ENCODE measurements at regions not wholly inside any gene's neighbourhood (a gene's known extent, or its start where the extent isn't known, plus 50 kb on each side); places are given as distances from the start of the nearest gene placed in this dataset.

- TF ChIP-seq CTCF (IDR thresholded peaks at IDR 0.05) = no peak
- no peak for TF ChIP-seq POLR2A (IDR thresholded peaks at IDR 0.05)
- no peak for TF ChIP-seq POLR2AphosphoS5 (IDR thresholded peaks at IDR 0.05)
- no peak overlapping the region for H3K4me3 ChIP-seq
- no peak overlapping the region for H3K27ac ChIP-seq
- no peaks in the 10 kb centered on the region for H3K27me3 ChIP-seq (replicated peaks; ENCODE audit: insufficient read depth)
- H3K36me3 ChIP-seq = no peaks in the 10 kb centered on the region
- no peaks in the 10 kb centered on the region for H3K9me3 ChIP-seq
- intact Hi-C loops (cut with DNase I) = no loop called here
- 100% methylated on average over 1 of the region's 1 CpG for WGBS
- no peaks in the 10 kb centered on the region for H3K4me1 ChIP-seq (replicated peaks)
- no peak for DNase-seq (ENCODE audit: low spot score)
Measured at GRCh38 chrX:129058405-129058804, 464.9 kb downstream of the SMARCA1 start.

GRCh38 chrX:129043138-129043537 lies 480.2 kb downstream of the SMARCA1 start:
- Histone ChIP-seq H3K27ac (no peak overlapping the region), H3K4me1 (replicated peaks) (no peaks in the 10 kb centered on the region), H3K27me3 (replicated peaks; ENCODE audit: insufficient read depth) (no peaks in the 10 kb centered on the region), H3K36me3 (no peaks in the 10 kb centered on the region), H3K9me3 (no peaks in the 10 kb centered on the region), H3K4me3 (no peak overlapping the region)
- intact Hi-C loops (cut with DNase I) = no loop called here
- no peak for TF ChIP-seq POLR2AphosphoS5 (IDR thresholded peaks at IDR 0.05)
- TF ChIP-seq CTCF (IDR thresholded peaks at IDR 0.05) = no peak
- no peak for TF ChIP-seq POLR2A (IDR thresholded peaks at IDR 0.05)
- WGBS = 83% methylated on average over 8 of the region's 11 CpGs
- DNase-seq (ENCODE audit: low spot score) = no peak

- WGBS = 90% methylated on average over 3 of the region's 5 CpGs
- Histone ChIP-seq H3K9me3 (no peaks in the 10 kb centered on the region), H3K4me3 (no peak overlapping the region), H3K36me3 (no peaks in the 10 kb centered on the region), H3K27ac (no peak overlapping the region), H3K4me1 (replicated peaks) (no peaks in the 10 kb centered on the region), H3K27me3 (replicated peaks; ENCODE audit: insufficient read depth) (no peaks in the 10 kb centered on the region)
- intact Hi-C loops (cut with DNase I) = no loop called here
- no peak for TF ChIP-seq POLR2AphosphoS5 (IDR thresholded peaks at IDR 0.05)
- no peak for TF ChIP-seq POLR2A (IDR thresholded peaks at IDR 0.05)
- no peak for TF ChIP-seq CTCF (IDR thresholded peaks at IDR 0.05)
- DNase-seq (ENCODE audit: low spot score) = no peak
Measured at GRCh38 chrX:129041319-129041718, 482.0 kb downstream of the SMARCA1 start.

GRCh38 chrX:129040124-129040523 lies 483.2 kb downstream of the SMARCA1 start:
- Histone ChIP-seq H3K4me3 (no peak overlapping the region), H3K36me3 (no peaks in the 10 kb centered on the region), H3K4me1 (replicated peaks) (no peaks in the 10 kb centered on the region), H3K27me3 (replicated peaks; ENCODE audit: insufficient read depth) (no peaks in the 10 kb centered on the region), H3K27ac (no peak overlapping the region), H3K9me3 (no peaks in the 10 kb centered on the region)
- TF ChIP-seq POLR2A (IDR thresholded peaks at IDR 0.05) (no peak), POLR2AphosphoS5 (IDR thresholded peaks at IDR 0.05) (no peak), CTCF (IDR thresholded peaks at IDR 0.05) (no peak)
- DNase-seq (ENCODE audit: low spot score) = no peak
- WGBS = 91% methylated on average over 5 of the region's 5 CpGs
- intact Hi-C loops (cut with DNase I) = no loop called here

GRCh38 chrX:129039176-129039575 lies 484.1 kb downstream of the SMARCA1 start:
- Histone ChIP-seq H3K4me3 (no peak overlapping the region), H3K27ac (no peak overlapping the region), H3K36me3 (no peaks in the 10 kb centered on the region), H3K27me3 (replicated peaks; ENCODE audit: insufficient read depth) (no peaks in the 10 kb centered on the region), H3K9me3 (no peaks in the 10 kb centered on the region), H3K4me1 (replicated peaks) (no peaks in the 10 kb centered on the region)
- no peak for DNase-seq (ENCODE audit: low spot score)
- intact Hi-C loops (cut with DNase I) = no loop called here
- 71% methylated on average over 7 of the region's 7 CpGs for WGBS
- TF ChIP-seq POLR2AphosphoS5 (IDR thresholded peaks at IDR 0.05) = no peak
- no peak for TF ChIP-seq CTCF (IDR thresholded peaks at IDR 0.05)
- TF ChIP-seq POLR2A (IDR thresholded peaks at IDR 0.05) = no peak

All from prostate gland (tissue), 2 donors.